Fibroblast of peridontal ligament (primary cell): ENCODE measurements at regions not wholly inside any gene's neighbourhood (a gene's known extent, or its start where the extent isn't known, plus 50 kb on each side); places are given as distances from the start of the nearest gene placed in this dataset.

Source experiments
- DNase-seq: peaks from one replicate; pipeline ENCODE4 v3.0.0-alpha.2; 2010; ENCODE audit errors: extremely low read depth

DNA sequence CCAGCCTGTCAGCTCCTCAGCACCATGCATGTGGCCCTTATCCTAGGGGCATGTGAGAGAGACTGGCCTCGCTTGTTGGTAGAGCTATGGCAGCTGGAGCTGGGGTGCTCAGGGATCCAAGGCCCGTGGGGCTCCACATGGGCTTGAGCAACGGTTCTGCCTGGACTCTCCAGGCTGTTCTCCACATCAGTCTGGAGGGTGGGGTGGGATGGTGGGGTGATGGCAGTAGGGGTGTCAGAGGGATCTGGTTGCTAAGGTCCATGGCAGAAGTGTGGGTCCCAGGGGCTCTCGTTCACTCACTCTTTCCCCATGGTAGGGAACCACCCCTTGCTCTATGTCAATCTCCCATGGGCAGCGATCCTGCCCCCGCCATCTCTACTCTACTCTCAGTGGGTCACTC, 622.6 kb downstream of the LRFN5 start:
- no peak for DNase-seq

- no peak for DNase-seq
Observed at GRCh38 chr14:42228611-42229010, 621.9 kb downstream of the LRFN5 start.

- peak; percentile 82 for DNase-seq
Observed at GRCh38 chr14:42224053-42224888, 617.6 kb downstream of the LRFN5 start.

GRCh38 chr14:42222924-42223471, 616.3 kb downstream of the LRFN5 start:
- DNase-seq = peak; percentile 85

- DNase-seq = peak; percentile 79
Observed at GRCh38 chr14:42214981-42215491, 608.4 kb downstream of the LRFN5 start.

DNA sequence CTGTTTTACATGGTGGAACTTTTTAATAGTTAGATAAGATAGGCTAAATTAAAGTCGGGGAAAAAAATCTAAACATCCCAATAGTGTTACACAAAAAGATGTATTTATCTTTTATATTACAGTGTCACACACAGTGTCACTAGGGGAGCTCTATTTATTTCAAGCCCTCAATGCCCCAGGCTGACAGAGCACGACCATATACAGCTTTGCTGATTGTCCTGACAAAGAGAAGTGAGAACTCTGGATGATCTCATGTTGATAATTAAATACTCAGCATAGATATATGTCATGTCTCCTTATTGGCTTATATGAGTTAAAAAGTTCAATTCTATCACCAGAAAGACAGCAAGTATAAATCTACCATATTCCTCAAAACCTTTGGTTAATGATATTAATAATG, 594.3 kb downstream of the LRFN5 start:
- DNase-seq = no peak

DNA sequence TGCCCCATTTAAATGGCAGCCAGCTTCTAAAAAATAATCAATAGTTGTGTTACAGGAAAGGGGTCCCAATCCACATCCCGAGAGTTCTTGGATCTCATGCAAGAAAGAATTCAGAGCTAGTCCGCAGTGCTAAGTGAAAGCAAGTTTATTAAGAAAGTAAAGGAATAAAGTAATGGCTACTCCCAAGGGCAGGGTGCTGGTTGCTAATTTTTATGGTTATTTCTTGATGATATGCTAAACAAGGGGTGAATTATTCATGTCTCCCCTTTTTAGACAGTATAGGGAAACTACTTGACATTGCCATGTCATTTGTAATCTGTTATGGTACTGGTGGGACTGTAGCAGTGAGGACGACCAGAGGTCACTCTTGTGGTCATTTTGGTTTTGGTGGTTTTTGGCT, 591.3 kb downstream of the LRFN5 start:
- DNase-seq = no peak

DNA sequence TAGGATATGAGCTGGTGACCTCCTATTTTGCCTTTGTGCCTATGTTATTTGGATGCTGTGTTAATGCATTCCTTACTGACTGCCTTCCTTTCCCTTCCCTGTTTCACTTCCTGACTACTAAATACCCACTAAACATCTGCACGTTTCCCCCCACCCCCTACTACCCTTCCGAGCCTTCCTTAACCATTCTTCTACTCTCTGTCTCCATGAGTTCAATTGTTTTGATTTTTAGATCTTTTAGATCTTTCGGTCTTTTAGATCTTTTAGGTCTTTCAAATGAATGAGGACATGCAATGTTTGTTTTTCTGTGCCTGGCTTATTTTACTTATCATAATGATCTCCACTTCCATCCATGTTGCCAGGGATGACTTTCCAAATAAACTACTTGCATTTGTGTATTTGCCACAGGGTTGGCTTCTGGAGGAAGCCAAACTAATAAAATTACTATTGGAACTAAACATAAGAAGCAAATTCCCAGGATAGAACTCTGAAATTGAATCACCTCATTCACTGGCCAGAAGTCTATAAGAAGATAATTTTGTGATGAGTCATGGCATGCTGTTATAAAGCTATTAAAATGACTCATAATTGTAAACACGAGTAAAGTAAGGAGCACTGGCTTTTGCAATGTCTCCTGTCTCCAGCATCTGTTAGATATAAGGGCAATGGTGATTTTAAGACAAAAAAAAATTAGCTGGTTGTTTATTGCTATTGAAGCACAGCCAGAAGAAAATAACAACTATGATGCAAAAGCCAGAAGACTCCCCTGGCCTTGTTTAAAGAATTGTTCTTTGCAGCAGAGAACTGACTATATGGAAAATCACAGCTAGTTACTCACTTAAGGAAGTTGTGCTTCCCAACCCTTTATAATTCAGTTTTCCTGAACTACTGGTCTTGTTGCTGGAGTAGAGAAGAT, 586.3 kb downstream of the LRFN5 start:
- peak; percentile 99 for DNase-seq

GRCh38 chr14:42190744-42191143, 584.1 kb downstream of the LRFN5 start:
- DNase-seq = no peak

- DNase-seq = peak; percentile 56
Observed at GRCh38 chr14:42187846-42188245, 581.2 kb downstream of the LRFN5 start.

DNA sequence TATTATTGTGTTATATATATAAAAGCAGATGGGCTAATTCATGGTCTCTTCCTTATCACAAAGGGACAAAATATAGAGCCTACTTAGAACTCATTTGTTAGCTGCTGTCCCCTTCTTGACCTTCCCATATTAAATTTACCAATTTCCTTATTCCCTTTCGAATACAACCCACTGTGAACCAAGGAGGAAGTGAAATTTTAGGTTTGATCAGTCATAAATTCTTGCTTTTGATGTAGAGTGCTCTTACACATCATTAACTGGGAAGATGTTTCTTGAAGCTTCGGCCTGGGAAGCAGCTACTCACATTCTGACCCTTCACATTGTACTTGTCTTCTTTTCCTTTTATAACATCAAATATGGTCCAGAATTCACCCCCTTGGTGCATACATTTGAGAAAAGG, 579.0 kb downstream of the LRFN5 start:
- DNase-seq = no peak

GRCh38 chr14:42174357-42174756, 567.7 kb downstream of the LRFN5 start:
- no peak for DNase-seq

DNA sequence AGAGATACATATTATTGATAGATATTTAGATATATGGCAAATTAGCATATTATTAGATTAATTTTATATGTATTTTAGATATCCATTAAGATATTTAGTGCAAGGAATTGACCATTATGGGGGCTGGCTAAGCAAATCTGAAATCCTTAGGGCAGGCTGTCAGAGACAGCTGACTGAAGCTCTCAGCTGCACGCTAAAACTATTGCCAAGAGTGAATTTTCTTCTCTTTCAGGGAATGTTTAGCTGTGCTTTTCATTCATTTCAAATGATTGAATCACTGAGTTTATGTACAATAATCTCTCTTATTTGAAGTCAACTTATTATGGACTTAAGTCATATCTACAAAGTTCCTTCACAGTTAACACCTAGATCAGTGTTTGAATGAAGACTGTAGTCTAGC, 566.5 kb downstream of the LRFN5 start:
- DNase-seq = no peak

GRCh38 chr14:42172304-42172703, 565.6 kb downstream of the LRFN5 start:
- no peak for DNase-seq

GRCh38 chr14:42163136-42163535, 556.5 kb downstream of the LRFN5 start:
- DNase-seq = no peak

DNA sequence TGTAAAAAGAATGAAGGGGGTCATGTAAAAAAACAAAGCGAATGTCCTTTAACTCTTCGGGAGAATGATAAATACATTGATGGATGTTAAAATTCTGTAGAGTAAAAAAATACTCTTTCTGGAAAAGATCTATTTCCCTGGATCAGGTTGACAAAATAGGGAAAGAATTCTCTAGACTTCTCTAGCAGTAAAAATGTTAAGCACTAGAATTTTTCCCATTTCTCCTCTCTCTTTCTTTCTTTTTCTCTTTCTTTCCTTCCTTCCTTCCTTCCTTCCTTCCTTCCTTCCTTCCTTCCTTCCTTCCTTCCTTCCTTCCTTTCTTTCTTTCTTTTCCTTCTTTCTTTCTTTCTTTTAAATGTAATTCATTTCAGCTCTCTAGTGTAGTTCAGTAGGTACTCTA, 552.5 kb downstream of the LRFN5 start:
- DNase-seq = no peak

- DNase-seq = peak; percentile 13
Observed at GRCh38 chr14:42149609-42150261, 543.1 kb downstream of the LRFN5 start.

- DNase-seq = no peak
Observed at GRCh38 chr14:42145766-42146165, 539.1 kb downstream of the LRFN5 start.

DNA sequence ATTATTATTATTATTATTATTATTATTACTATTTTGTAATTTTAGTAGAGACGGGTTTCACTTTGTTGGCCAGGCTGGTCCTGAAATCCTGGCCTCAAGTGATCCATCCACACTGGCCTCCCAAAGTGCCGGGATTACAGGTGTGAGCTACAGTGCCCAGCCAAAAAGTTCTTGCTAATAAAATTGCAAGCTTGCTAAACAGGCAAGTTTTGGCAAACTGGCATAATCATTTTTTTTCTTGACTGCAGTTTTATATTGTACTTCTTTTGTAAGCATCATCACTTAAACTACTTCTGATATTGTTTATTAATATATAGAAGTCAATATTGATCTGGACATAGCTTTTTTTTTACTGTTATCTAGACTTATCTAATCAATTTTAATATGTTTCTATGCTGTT, 536.4 kb downstream of the LRFN5 start:
- DNase-seq = no peak

DNA sequence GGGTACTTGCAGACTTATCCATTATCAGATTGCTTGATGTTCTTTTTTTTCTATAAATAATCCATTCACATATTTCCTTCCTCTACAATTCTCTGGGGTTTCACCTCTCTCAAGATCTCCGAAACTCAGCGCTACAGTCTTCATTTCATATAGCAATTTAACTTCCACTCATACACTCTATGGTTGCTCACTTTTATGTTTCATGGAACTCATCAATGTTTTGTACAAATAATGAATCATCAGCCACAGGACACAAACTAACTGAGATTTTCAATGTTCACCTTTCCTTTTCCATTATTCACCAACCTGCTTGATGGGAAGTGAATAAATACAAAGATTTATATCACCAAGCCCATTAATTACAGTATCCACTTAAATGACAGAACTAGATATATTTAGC, 534.7 kb downstream of the LRFN5 start:
- DNase-seq = peak; percentile 8

GRCh38 chr14:42140831-42141279, 534.2 kb downstream of the LRFN5 start:
- peak; percentile 61 for DNase-seq

- peak; percentile 52 for DNase-seq
Observed at GRCh38 chr14:42140001-42140400, 533.3 kb downstream of the LRFN5 start.
